ENCODE measurements at regions not wholly inside any gene's neighbourhood (a gene's known extent, or its start where the extent isn't known, plus 50 kb on each side); places are given as distances from the start of the nearest gene placed in this dataset.

DNA sequence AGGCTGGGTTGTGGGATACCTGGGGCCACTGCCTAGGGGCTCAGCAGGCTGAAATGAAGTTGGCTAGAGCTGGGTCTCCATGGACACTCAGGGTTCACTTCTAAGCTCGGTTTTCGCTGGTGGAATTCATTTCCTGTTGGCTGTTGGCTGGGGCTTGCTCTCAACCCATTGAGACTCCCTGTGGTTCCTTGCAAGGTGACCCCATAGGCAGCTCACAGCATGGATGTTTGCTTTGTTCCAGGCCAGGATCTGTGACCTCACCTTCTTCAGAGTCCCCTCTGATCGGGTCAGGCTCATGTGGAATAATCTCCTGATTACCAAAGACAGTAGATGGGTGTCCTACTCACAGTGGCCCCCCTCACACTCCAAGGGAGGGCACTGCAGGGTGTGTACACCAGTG is 229.3 kb downstream of the QKI start:
- Histone ChIP-seq H3K4me3 (ENCODE audit: control insufficient read depth in 2 of 3, extremely low read depth in 1 of 3, insufficient read depth in 2 of 3, low read depth in 1 of 3, low read length in 3 of 3) (no peak overlapping the region), H3K36me3 (ENCODE audit: control insufficient read depth in 2 of 2, extremely low read depth in 1 of 2, insufficient read depth in 2 of 2, low read length in 2 of 2) (no peaks in the 10 kb centered on the region), H3K9me1 (ENCODE audit: control insufficient read depth, extremely low read depth, insufficient read depth, low read length) (no peaks in the 10 kb centered on the region), H3K27ac (ENCODE audit: control insufficient read depth, insufficient read depth, low read length) (no peak overlapping the region), H3K79me2 (ENCODE audit: control insufficient read depth, insufficient read depth, low read length) (no peaks in the 10 kb centered on the region), H3K27me3 (ENCODE audit: control insufficient read depth, extremely low read depth, insufficient read depth, low read length) (no peaks in the 10 kb centered on the region), H3K4me1 (ENCODE audit: control insufficient read depth, extremely low read depth, insufficient read depth, low read length) (no peaks in the 10 kb centered on the region), H2AFZ (ENCODE audit: control insufficient read depth, low read length) (no peak overlapping the region), H3K9ac (ENCODE audit: control insufficient read depth, extremely low read depth, insufficient read depth, low read length) (no peak overlapping the region), H3K9me3 (ENCODE audit: control insufficient read depth, low read depth, low read length) (no peaks in the 10 kb centered on the region), H4K20me1 (ENCODE audit: control insufficient read depth, extremely low read depth, insufficient read depth, low read length) (no peaks in the 10 kb centered on the region), H3K4me2 (ENCODE audit: control insufficient read depth, extremely low read depth, insufficient read depth, low read depth, low read length) (no peak overlapping the region)
- dilution Hi-C loops (cut with MboI; ENCODE audit: extremely low pct_ligation_motif_present, low sequenced_read_pairs) = no loop called here
- FAIRE-seq = no peak
- DNase-seq (ENCODE audit: low read depth, low spot score) = no peak
- TF ChIP-seq, protein P1, sequence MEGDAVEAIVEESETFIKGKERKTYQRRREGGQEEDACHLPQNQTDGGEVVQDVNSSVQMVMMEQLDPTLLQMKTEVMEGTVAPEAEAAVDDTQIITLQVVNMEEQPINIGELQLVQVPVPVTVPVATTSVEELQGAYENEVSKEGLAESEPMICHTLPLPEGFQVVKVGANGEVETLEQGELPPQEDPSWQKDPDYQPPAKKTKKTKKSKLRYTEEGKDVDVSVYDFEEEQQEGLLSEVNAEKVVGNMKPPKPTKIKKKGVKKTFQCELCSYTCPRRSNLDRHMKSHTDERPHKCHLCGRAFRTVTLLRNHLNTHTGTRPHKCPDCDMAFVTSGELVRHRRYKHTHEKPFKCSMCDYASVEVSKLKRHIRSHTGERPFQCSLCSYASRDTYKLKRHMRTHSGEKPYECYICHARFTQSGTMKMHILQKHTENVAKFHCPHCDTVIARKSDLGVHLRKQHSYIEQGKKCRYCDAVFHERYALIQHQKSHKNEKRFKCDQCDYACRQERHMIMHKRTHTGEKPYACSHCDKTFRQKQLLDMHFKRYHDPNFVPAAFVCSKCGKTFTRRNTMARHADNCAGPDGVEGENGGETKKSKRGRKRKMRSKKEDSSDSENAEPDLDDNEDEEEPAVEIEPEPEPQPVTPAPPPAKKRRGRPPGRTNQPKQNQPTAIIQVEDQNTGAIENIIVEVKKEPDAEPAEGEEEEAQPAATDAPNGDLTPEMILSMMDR (optimal IDR thresholded peaks at IDR 0.05 in 1 of 3, IDR thresholded peaks at IDR 0.05 in 1 of 3, conservative IDR thresholded peaks at IDR 0.05 in 1 of 3; ENCODE audit: extremely low read depth in 1 of 3, insufficient read depth in 2 of 3, low read length in 3 of 3) = no peak
- no peak for TF ChIP-seq EZH2 (IDR thresholded peaks at IDR 0.05; ENCODE audit: low read length)

DNA sequence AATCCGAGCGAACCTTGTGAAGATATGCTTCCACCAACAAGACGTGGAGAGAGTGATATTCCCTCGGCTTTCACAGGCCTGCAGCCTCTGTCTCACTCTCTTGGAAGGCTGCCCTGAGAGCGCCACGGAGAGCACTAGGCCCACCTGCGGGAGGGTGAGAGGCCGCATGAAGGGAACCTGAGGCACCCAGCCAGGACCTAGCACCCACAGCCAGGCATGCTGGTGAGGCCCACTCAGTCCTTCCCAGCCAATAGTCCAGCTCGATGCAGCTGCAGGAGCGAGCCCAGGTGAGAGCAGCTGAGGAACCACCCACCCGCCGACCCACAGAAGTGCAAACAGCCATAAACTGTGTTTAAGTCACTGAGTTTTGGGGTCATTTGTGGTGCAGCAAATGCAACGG is 227.2 kb downstream of the QKI start:
- Histone ChIP-seq H3K4me1 (ENCODE audit: control insufficient read depth, extremely low read depth, insufficient read depth, low read length) (no peaks in the 10 kb centered on the region), H3K9ac (ENCODE audit: control insufficient read depth, extremely low read depth, insufficient read depth, low read length) (no peak overlapping the region), H4K20me1 (ENCODE audit: control insufficient read depth, extremely low read depth, insufficient read depth, low read length) (no peaks in the 10 kb centered on the region), H3K4me3 (ENCODE audit: control insufficient read depth in 2 of 3, extremely low read depth in 1 of 3, insufficient read depth in 2 of 3, low read depth in 1 of 3, low read length in 3 of 3) (no peak overlapping the region), H3K9me1 (ENCODE audit: control insufficient read depth, extremely low read depth, insufficient read depth, low read length) (no peaks in the 10 kb centered on the region), H3K36me3 (ENCODE audit: control insufficient read depth in 2 of 2, extremely low read depth in 1 of 2, insufficient read depth in 2 of 2, low read length in 2 of 2) (no peaks in the 10 kb centered on the region), H2AFZ (ENCODE audit: control insufficient read depth, low read length) (no peak overlapping the region), H3K9me3 (ENCODE audit: control insufficient read depth, low read depth, low read length) (no peaks in the 10 kb centered on the region), H3K4me2 (ENCODE audit: control insufficient read depth, extremely low read depth, insufficient read depth, low read depth, low read length) (no peak overlapping the region), H3K79me2 (ENCODE audit: control insufficient read depth, insufficient read depth, low read length) (no peaks in the 10 kb centered on the region), H3K27me3 (ENCODE audit: control insufficient read depth, extremely low read depth, insufficient read depth, low read length) (no peaks in the 10 kb centered on the region), H3K27ac (ENCODE audit: control insufficient read depth, insufficient read depth, low read length) (no peak overlapping the region)
- DNase-seq (ENCODE audit: low read depth, low spot score) (no peak), FAIRE-seq (no peak)
- dilution Hi-C loops (cut with MboI; ENCODE audit: extremely low pct_ligation_motif_present, low sequenced_read_pairs) = no loop called here
- TF ChIP-seq, protein P1 (optimal IDR thresholded peaks at IDR 0.05 in 1 of 3, IDR thresholded peaks at IDR 0.05 in 1 of 3, conservative IDR thresholded peaks at IDR 0.05 in 1 of 3; ENCODE audit: extremely low read depth in 1 of 3, insufficient read depth in 2 of 3, low read length in 3 of 3) = no peak
- no peak for TF ChIP-seq EZH2 (IDR thresholded peaks at IDR 0.05; ENCODE audit: low read length)

Measured in keratinocyte (primary cell).